ENCODE measurements at regions not wholly inside any gene's neighbourhood (a gene's known extent, or its start where the extent isn't known, plus 50 kb on each side); places are given as distances from the start of the nearest gene placed in this dataset.

GRCh38 chr5:98637557-98637956 is 135.9 kb upstream of the RGMB start:
- TF ChIP-seq CTCF (IDR thresholded peaks at IDR 0.05; ENCODE audit: insufficient read depth, low read depth, low read length): no peak
- H3K4me3 ChIP-seq (ENCODE audit: low read depth, low read length): no peak overlapping the region
- no peak for DNase-seq (ENCODE audit: low read depth)

DNA sequence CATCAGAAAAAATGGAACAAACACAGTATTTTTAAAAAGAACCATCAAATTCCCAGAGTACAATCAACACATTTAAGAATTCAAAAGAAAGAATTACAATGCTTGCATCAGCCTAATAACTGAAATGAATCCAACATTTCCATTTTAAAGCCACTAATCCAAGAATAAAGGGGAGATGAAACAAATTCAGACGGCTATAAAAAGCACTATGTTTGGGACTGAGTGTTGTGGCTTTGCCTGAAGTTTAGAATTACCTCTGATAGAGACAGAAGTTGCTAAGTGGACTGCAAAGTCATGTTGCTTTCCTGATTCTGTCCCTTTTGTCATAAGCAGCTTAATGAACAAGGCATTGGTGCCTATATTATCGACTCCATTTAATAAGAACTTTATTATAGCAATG is 135.4 kb upstream of the RGMB start:
- no peak for DNase-seq (ENCODE audit: low read depth)
- no peak for TF ChIP-seq CTCF (IDR thresholded peaks at IDR 0.05; ENCODE audit: insufficient read depth, low read depth, low read length)
- H3K4me3 ChIP-seq (ENCODE audit: low read depth, low read length): no peak overlapping the region

DNA sequence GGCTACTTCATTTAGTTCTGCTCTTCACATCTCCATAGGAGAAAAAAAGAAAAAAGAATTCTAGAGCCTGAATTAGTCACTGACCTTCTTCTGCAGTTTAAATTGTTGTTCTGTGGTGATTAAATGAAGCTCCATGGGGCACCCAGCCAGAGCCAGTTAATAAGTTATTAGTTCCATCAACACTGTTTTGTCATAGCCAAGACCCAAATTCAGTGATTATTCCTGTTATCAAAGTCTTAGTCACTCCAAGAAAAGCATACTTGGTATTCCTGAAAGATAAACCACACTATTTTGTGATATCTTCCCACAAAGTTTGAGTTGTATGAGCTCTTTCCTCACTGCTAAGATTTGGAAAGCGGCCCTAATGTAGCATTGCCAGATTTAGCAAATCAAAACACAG is 134.8 kb upstream of the RGMB start:
- no peak for TF ChIP-seq CTCF (IDR thresholded peaks at IDR 0.05; ENCODE audit: insufficient read depth, low read depth, low read length)
- DNase-seq (ENCODE audit: low read depth): peak; percentile 49

GRCh38 chr5:98639274-98639673 is 134.2 kb upstream of the RGMB start:
- no peak overlapping the region for H3K4me3 ChIP-seq (ENCODE audit: low read depth, low read length)
- DNase-seq (ENCODE audit: low read depth): no peak
- no peak for TF ChIP-seq CTCF (IDR thresholded peaks at IDR 0.05; ENCODE audit: insufficient read depth, low read depth, low read length)

More for the DNA sequence above, 134.8 kb upstream of the RGMB start:
- no peak overlapping the region for H3K4me3 ChIP-seq (ENCODE audit: low read depth, low read length)

DNA sequence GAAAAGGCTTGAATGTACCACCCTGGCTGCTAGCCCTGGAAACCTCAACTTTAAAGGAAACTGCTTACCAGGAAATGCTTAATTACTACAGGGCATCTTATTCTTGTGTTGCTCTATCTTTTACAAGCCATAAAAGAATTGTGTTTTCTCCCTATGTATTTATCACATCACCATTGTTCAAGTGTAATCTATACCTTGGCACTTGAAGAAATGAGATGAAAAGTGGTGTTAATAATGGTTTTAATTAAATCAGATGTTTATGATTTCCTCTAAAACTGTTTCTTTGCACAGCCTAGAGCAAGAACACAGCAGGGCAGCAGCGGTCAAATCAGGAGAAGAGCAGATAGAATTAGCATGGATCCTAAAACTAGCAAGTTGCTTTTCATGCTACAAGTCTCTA is 131.8 kb upstream of the RGMB start:
- H3K4me3 ChIP-seq (ENCODE audit: low read depth, low read length): no peak overlapping the region
- DNase-seq (ENCODE audit: low read depth): no peak
- no peak for TF ChIP-seq CTCF (IDR thresholded peaks at IDR 0.05; ENCODE audit: insufficient read depth, low read depth, low read length)

DNA sequence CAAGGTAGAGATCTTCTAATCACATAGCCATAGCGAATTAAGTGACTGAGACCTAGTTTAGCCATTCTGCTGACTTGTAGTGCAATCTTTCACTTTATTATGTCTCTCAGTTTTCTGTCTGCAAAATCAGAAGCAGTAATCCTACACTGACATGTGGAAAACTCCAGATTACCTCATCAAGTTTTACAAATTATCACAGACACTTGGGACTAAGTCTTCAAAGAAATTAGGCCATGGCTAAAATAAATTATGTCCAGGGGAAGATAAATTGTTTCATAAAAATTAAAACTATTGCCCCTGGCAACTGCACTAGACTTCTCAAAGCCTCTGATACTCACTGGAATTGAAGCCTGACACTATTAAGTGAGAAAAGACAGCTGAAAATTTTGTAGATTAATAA is 129.9 kb upstream of the RGMB start:
- DNase-seq (ENCODE audit: low read depth): no peak
- no peak for TF ChIP-seq CTCF (IDR thresholded peaks at IDR 0.05; ENCODE audit: insufficient read depth, low read depth, low read length)
- H3K4me3 ChIP-seq (ENCODE audit: low read depth, low read length): no peak overlapping the region

DNA sequence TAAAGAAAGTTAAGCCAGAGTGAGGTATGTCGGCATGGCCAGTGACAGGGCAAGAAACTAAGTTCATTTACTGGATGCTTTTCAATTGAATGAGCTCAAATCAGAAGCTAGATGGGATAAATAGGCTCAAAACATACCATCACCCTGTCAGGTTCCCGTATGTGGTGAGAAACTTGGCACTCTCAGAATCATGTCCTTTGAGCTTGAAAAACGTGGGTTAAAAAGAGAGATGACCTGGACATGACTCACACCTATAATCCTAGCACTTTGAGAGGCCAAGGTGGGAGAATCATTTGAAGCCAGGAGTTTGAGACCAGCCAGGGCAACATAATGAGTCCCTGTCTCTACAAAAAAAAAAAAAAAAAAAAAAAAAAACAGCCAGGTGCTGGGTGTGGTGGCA is 121.7 kb upstream of the RGMB start:
- DNase-seq (ENCODE audit: low read depth): no peak
- no peak overlapping the region for H3K4me3 ChIP-seq (ENCODE audit: low read depth, low read length)
- TF ChIP-seq CTCF (IDR thresholded peaks at IDR 0.05; ENCODE audit: insufficient read depth, low read depth, low read length): no peak

All from fibroblast of villous mesenchyme (primary cell).